Gastrocnemius medialis (tissue), 4 donors: ENCODE measurements at regions not wholly inside any gene's neighbourhood (a gene's known extent, or its start where the extent isn't known, plus 50 kb on each side); places are given as distances from the start of the nearest gene placed in this dataset.

ENCODE experiments used
- POLR2A ChIP-seq, 2 donors: fragments of 450-650 bp; IDR thresholded peaks; one replicate each; pipeline ENCODE4 v1.6.1; 2017; ENCODE audit warnings: antibody characterized with exemption in 2 of 2, mild to moderate bottlenecking in 2 of 2, moderate library complexity in 2 of 2
- TF ChIP-seq, protein P1 (sequence below), 5 experiments: fragments of 450-650 bp in 3 of 5; fragments of 200-600 bp in 2 of 5; sonication (generic) in 2 of 5; IDR thresholded peaks in 4 of 5; conservative IDR thresholded peaks in 1 of 5; 1 replicate in 4 of 5; 2 replicates in 1 of 5; pipeline ENCODE4 v1.5.1; 2016 to 2019; ENCODE audit warnings: antibody characterized with exemption in 5 of 5, mild to moderate bottlenecking in 3 of 5, moderate library complexity in 3 of 5

DNA sequence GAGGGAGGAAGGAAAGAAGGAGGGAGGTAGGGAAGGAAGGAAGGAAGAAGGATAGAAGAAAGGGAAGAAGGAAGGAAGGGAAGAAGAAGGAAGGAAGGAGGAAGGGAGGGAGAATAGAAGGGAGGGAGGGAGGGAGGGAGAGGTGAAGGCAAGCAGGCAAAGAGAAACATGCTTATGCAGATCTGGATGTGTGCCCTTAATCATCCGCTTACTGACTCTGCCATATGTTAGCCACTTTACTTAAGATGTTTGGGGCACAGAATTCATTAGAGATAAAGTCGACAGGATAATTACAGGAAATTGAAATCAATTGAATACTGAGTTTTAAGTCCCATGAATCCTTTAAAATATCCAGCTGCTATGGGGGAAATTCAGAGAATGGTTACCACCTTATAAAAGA lies 334.2 kb downstream of the GRB14 start:
- TF ChIP-seq, protein P1, sequence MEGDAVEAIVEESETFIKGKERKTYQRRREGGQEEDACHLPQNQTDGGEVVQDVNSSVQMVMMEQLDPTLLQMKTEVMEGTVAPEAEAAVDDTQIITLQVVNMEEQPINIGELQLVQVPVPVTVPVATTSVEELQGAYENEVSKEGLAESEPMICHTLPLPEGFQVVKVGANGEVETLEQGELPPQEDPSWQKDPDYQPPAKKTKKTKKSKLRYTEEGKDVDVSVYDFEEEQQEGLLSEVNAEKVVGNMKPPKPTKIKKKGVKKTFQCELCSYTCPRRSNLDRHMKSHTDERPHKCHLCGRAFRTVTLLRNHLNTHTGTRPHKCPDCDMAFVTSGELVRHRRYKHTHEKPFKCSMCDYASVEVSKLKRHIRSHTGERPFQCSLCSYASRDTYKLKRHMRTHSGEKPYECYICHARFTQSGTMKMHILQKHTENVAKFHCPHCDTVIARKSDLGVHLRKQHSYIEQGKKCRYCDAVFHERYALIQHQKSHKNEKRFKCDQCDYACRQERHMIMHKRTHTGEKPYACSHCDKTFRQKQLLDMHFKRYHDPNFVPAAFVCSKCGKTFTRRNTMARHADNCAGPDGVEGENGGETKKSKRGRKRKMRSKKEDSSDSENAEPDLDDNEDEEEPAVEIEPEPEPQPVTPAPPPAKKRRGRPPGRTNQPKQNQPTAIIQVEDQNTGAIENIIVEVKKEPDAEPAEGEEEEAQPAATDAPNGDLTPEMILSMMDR (IDR thresholded peaks at IDR 0.05 in 4 of 5, conservative IDR thresholded peaks at IDR 0.05 in 1 of 5), result no peak
- no peak for TF ChIP-seq POLR2A (IDR thresholded peaks at IDR 0.05)
